ENCODE measurements at regions not wholly inside any gene's neighbourhood (a gene's known extent, or its start where the extent isn't known, plus 50 kb on each side); places are given as distances from the start of the nearest gene placed in this dataset.

GRCh38 chr3:19077388-19077787 is 70.9 kb upstream of the KCNH8 start:
- Histone ChIP-seq H3K79me2 (ENCODE audit: insufficient read depth, low read length) (no peaks in the 10 kb centered on the region), H3K14ac (ENCODE audit: insufficient read depth, low read length) (no peak overlapping the region), H4K20me1 (ENCODE audit: control insufficient read depth, insufficient read depth, insufficient read length) (no peaks in the 10 kb centered on the region), H3K4me2 (ENCODE audit: insufficient read depth, insufficient read length, low read length) (no peak overlapping the region), H3K56ac (ENCODE audit: insufficient read length, low read depth, low read length) (no peak overlapping the region), H2BK120ac (ENCODE audit: low read depth, low read length, poor library complexity, severe bottlenecking) (no peak overlapping the region), H2BK12ac (ENCODE audit: insufficient read length, low read depth, low read length) (no peak overlapping the region), H3K4me1 (ENCODE audit: insufficient read depth, low read length) (peaks cover 21% of the 10 kb centered on the region; the same call in 1 of the 2 replicates), H3K18ac (ENCODE audit: insufficient read length, low read depth, low read length) (no peak overlapping the region), H4K5ac (ENCODE audit: insufficient read length, low read depth, low read length) (no peak overlapping the region), H3K9ac (ENCODE audit: extremely low read depth, insufficient read length, low read length) (no peak overlapping the region), H3K27me3 (ENCODE audit: insufficient read depth, low read length) (no peaks in the 10 kb centered on the region), H2AFZ (ENCODE audit: low read length) (no peak overlapping the region), H3K9me3 (ENCODE audit: control insufficient read depth, low read depth, low read length) (no peaks in the 10 kb centered on the region), H3K4ac (ENCODE audit: low read depth, low read length) (no peak overlapping the region), H3K23me2 (ENCODE audit: insufficient read length, low read depth, low read length, poor library complexity, severe bottlenecking) (no peaks in the 10 kb centered on the region), H3K27ac (ENCODE audit: insufficient read length, low read depth, low read length) (no peak overlapping the region), H4K8ac (replicated peaks; ENCODE audit: insufficient read length, low read depth, low read length) (no peak overlapping the region), H3K23ac (ENCODE audit: insufficient read length, low read depth, low read length) (no peak overlapping the region), H2BK5ac (ENCODE audit: insufficient read length, low read length) (no peak overlapping the region), H3K79me1 (ENCODE audit: insufficient read depth, low read depth, low read length, poor library complexity, severe bottlenecking) (no peaks in the 10 kb centered on the region), H2AK5ac (ENCODE audit: insufficient read length, low read length) (no peak overlapping the region), H3T11ph (ENCODE audit: low read length) (no peak overlapping the region), H2BK20ac (ENCODE audit: low read depth, low read length, poor library complexity, severe bottlenecking) (no peak overlapping the region), H2BK15ac (ENCODE audit: low read depth, low read length) (no peak overlapping the region), H4K91ac (ENCODE audit: insufficient read length, low read depth, low read length) (no peak overlapping the region)
- Mint-ChIP-seq H3K36me3 (ENCODE audit: insufficient read depth in 1 of 3, low read depth in 3 of 3) (peaks cover 0 to 8% (median 8%) of the 10 kb centered on the region in 3 experiments; a peak in 5 of 7 replicates), H3K4me3 (no peak overlapping the region), H3K9me3 (peaks cover 1 to 7% of the 10 kb centered on the region in 2 experiments; a peak in 4 of 5 replicates), H3K27ac (peak overlapping the region in 1 of 3 experiments; percentile 16; a peak in 1 of 7 replicates), H3K27me3 (ENCODE audit: low read depth) (no peaks in the 10 kb centered on the region), H3K4me1 (peaks cover 36 to 49% of the 10 kb centered on the region in 2 experiments)
- no peak for DNase-seq
- no peak for TF ChIP-seq CTCF (conservative IDR thresholded peaks at IDR 0.05)
- no CpG with 5 or more reads among the region's 2 CpGs for WGBS (ENCODE audit: extremely low coverage, insufficient read length, low lambda C conversion rate)
